ENCODE measurements at regions not wholly inside any gene's neighbourhood (a gene's known extent, or its start where the extent isn't known, plus 50 kb on each side); places are given as distances from the start of the nearest gene placed in this dataset.

GRCh38 chr2:220941683-220942082, 630.4 kb downstream of the EPHA4 start:
- H3K36me3 ChIP-seq (ENCODE audit: control insufficient read depth in 4 of 4, insufficient read depth in 4 of 4, low read length in 4 of 4), result no peaks in the 10 kb centered on the region
- ATAC-seq (ENCODE audit: insufficient read depth, low FRiP score), result no peak
- TF ChIP-seq CTCF (IDR thresholded peaks at IDR 0.05; ENCODE audit: control extremely low read depth, extremely low read depth), result no peak
- H3K9me3 ChIP-seq (ENCODE audit: control insufficient read depth in 4 of 4, insufficient read depth in 3 of 4, low read length in 3 of 4), result no peaks in the 10 kb centered on the region
- H3K9ac ChIP-seq (ENCODE audit: insufficient read depth in 1 of 2, low read length in 2 of 2), result no peak overlapping the region
- H3K4me1 ChIP-seq (ENCODE audit: control insufficient read depth in 5 of 5, insufficient read depth in 5 of 5, low read length in 5 of 5), result peaks cover 0 to 16% (median 0%) of the 10 kb centered on the region in 5 donors
- no peaks in the 10 kb centered on the region for H3K27me3 ChIP-seq (ENCODE audit: control insufficient read depth in 3 of 3, insufficient read depth in 3 of 3, low read length in 2 of 3)
- WGBS, 2 donors, result 70 to 71% methylated on average over 1 of the region's 1 CpG
- H3K4me3 ChIP-seq, result no peak overlapping the region
- no peak overlapping the region for H3K27ac ChIP-seq (ENCODE audit: low read depth in 1 of 2, low read length in 1 of 2)
- DNase-seq, result no peak

- ATAC-seq (ENCODE audit: insufficient read depth, low FRiP score) (no peak), DNase-seq (no peak)
- no peak for TF ChIP-seq CTCF (IDR thresholded peaks at IDR 0.05; ENCODE audit: control extremely low read depth, extremely low read depth)
- no peaks in the 10 kb centered on the region for H3K36me3 ChIP-seq (ENCODE audit: control insufficient read depth in 4 of 4, insufficient read depth in 4 of 4, low read length in 4 of 4)
- WGBS, 2 donors, result 90 to 91% methylated on average over 1 of the region's 1 CpG
- no peaks in the 10 kb centered on the region for H3K9me3 ChIP-seq (ENCODE audit: control insufficient read depth in 4 of 4, insufficient read depth in 3 of 4, low read length in 3 of 4)
- no peaks in the 10 kb centered on the region for H3K27me3 ChIP-seq (ENCODE audit: control insufficient read depth in 3 of 3, insufficient read depth in 3 of 3, low read length in 2 of 3)
- H3K9ac ChIP-seq (ENCODE audit: insufficient read depth in 1 of 2, low read length in 2 of 2), result no peak overlapping the region
- no peak overlapping the region for H3K27ac ChIP-seq (ENCODE audit: low read depth in 1 of 2, low read length in 1 of 2)
- no peak overlapping the region for H3K4me3 ChIP-seq
- H3K4me1 ChIP-seq (ENCODE audit: control insufficient read depth in 5 of 5, insufficient read depth in 5 of 5, low read length in 5 of 5), result peaks cover 0 to 4% (median 0%) of the 10 kb centered on the region in 5 donors
Measured at GRCh38 chr2:220946552-220946951, 625.6 kb downstream of the EPHA4 start.

GRCh38 chr2:220948579-220948978, 623.5 kb downstream of the EPHA4 start:
- Histone ChIP-seq H3K27me3 (ENCODE audit: control insufficient read depth in 3 of 3, insufficient read depth in 3 of 3, low read length in 2 of 3) (no peaks in the 10 kb centered on the region), H3K36me3 (ENCODE audit: control insufficient read depth in 4 of 4, insufficient read depth in 4 of 4, low read length in 4 of 4) (no peaks in the 10 kb centered on the region), H3K4me3 (no peak overlapping the region), H3K9ac (ENCODE audit: insufficient read depth in 1 of 2, low read length in 2 of 2) (no peak overlapping the region), H3K4me1 (ENCODE audit: control insufficient read depth in 5 of 5, insufficient read depth in 5 of 5, low read length in 5 of 5) (no peaks in the 10 kb centered on the region), H3K27ac (ENCODE audit: low read depth in 1 of 2, low read length in 1 of 2) (no peak overlapping the region), H3K9me3 (ENCODE audit: control insufficient read depth in 4 of 4, insufficient read depth in 3 of 4, low read length in 3 of 4) (no peaks in the 10 kb centered on the region)
- no peak for TF ChIP-seq CTCF (IDR thresholded peaks at IDR 0.05; ENCODE audit: control extremely low read depth, extremely low read depth)
- DNase-seq (no peak), ATAC-seq (ENCODE audit: insufficient read depth, low FRiP score) (no peak)
- whole genome bisulfite sequencing, 2 donors, result 89 to 91% methylated on average over 4 of the region's 4 CpGs

- ATAC-seq (ENCODE audit: insufficient read depth, low FRiP score), result no peak
- TF ChIP-seq CTCF (IDR thresholded peaks at IDR 0.05; ENCODE audit: control extremely low read depth, extremely low read depth), result no peak
Measured at GRCh38 chr2:220949466-220949865, 622.6 kb downstream of the EPHA4 start.

More at GRCh38 chr2:220949466-220949865, 622.6 kb downstream of the EPHA4 start:
- Histone ChIP-seq H3K36me3 (ENCODE audit: control insufficient read depth in 4 of 4, insufficient read depth in 4 of 4, low read length in 4 of 4) (no peaks in the 10 kb centered on the region), H3K4me3 (no peak overlapping the region), H3K27ac (ENCODE audit: low read depth in 1 of 2, low read length in 1 of 2) (no peak overlapping the region), H3K9ac (ENCODE audit: insufficient read depth in 1 of 2, low read length in 2 of 2) (no peak overlapping the region), H3K9me3 (ENCODE audit: control insufficient read depth in 4 of 4, insufficient read depth in 3 of 4, low read length in 3 of 4) (no peaks in the 10 kb centered on the region), H3K27me3 (ENCODE audit: control insufficient read depth in 3 of 3, insufficient read depth in 3 of 3, low read length in 2 of 3) (no peaks in the 10 kb centered on the region), H3K4me1 (ENCODE audit: control insufficient read depth in 5 of 5, insufficient read depth in 5 of 5, low read length in 5 of 5) (no peaks in the 10 kb centered on the region)
- DNase-seq, result no peak
- 73 to 78% methylated on average over 3 of the region's 3 CpGs for WGBS, 2 donors

Measured in lung (tissue), 11 donors.